Esophagus (tissue), 2 donors: ENCODE measurements at regions not wholly inside any gene's neighbourhood (a gene's known extent, or its start where the extent isn't known, plus 50 kb on each side); places are given as distances from the start of the nearest gene placed in this dataset.

ENCODE experiments used
- H3K27ac ChIP-seq, 2 donors: one replicate each; pipeline ENCODE4 v1.5.1; 2013; ENCODE audit warnings: low read depth in 2 of 2, mild to moderate bottlenecking in 2 of 2, inconsistent platforms in 1 of 2, low read length in 1 of 2, moderate library complexity in 1 of 2
- H3K27me3 ChIP-seq, 2 donors: one replicate each; pipeline ENCODE4 v1.6.1; 2013; ENCODE audit warnings: low read length in 2 of 2, control low read depth in 1 of 2, mild to moderate bottlenecking in 1 of 2; ENCODE audit not compliant: insufficient read depth in 2 of 2, control insufficient read depth in 1 of 2
- H3K36me3 ChIP-seq, 2 donors: one replicate each; pipeline ENCODE4 v1.6.1; 2013; ENCODE audit warnings: low read length in 1 of 2; ENCODE audit not compliant: control insufficient read depth in 2 of 2, insufficient read depth in 2 of 2
- H3K4me1 ChIP-seq, 2 donors: one replicate each; pipeline ENCODE4 v1.6.1; 2013; ENCODE audit warnings: low read length in 1 of 2; ENCODE audit not compliant: control insufficient read depth in 2 of 2, insufficient read depth in 2 of 2
- H3K4me3 ChIP-seq, 2 donors: one replicate each; pipeline ENCODE4 v1.5.1; 2013; ENCODE audit warnings: low read length in 2 of 2, mild to moderate bottlenecking in 2 of 2, low read depth in 1 of 2, moderate library complexity in 1 of 2
- H3K9me3 ChIP-seq, 2 donors: one replicate each; pipeline ENCODE4 v1.6.1; 2013; ENCODE audit warnings: mild to moderate bottlenecking in 2 of 2, low read depth in 1 of 2, low read length in 1 of 2, moderate library complexity in 1 of 2; ENCODE audit not compliant: control insufficient read depth in 2 of 2, insufficient read depth in 1 of 2
- WGBS, 2 donors: extraction: QIAGEN DNeasy Blood & Tissue Kit; methylation state at CpG; one replicate each; pipeline ENCODE4 v1.1.7; 2013; 5-methylcytosine and 5-hydroxymethylcytosine counted together
- donor health status: healthy with polysubstance abuse.
- donor health status: Bipolar disorder and iron deficiency.

- 58 to 62% methylated on average over 15 of the region's 15 CpGs for WGBS, 2 donors
- H3K4me1 ChIP-seq = peaks cover 0 to 3% of the 10 kb centered on the region in 2 donors
- H3K27ac ChIP-seq = no peak overlapping the region
- H3K27me3 ChIP-seq = no peaks in the 10 kb centered on the region
- H3K9me3 ChIP-seq = no peaks in the 10 kb centered on the region
- H3K36me3 ChIP-seq = no peaks in the 10 kb centered on the region
- H3K4me3 ChIP-seq = no peak overlapping the region
Observed at GRCh38 chr11:69972351-69972802, 105.7 kb upstream of the ANO1 start.

- 45 to 69% methylated on average over 4 of the region's 4 CpGs for WGBS, 2 donors
- no peaks in the 10 kb centered on the region for H3K9me3 ChIP-seq
- H3K27ac ChIP-seq = no peak overlapping the region
- H3K36me3 ChIP-seq = no peaks in the 10 kb centered on the region
- no peaks in the 10 kb centered on the region for H3K27me3 ChIP-seq
- H3K4me1 ChIP-seq = peaks cover 0 to 3% of the 10 kb centered on the region in 2 donors
- H3K4me3 ChIP-seq = no peak overlapping the region
Observed at GRCh38 chr11:69974528-69974927, 103.6 kb upstream of the ANO1 start.

- H3K9me3 ChIP-seq = no peaks in the 10 kb centered on the region
- H3K36me3 ChIP-seq = no peaks in the 10 kb centered on the region
- no peaks in the 10 kb centered on the region for H3K27me3 ChIP-seq
- no peaks in the 10 kb centered on the region for H3K4me1 ChIP-seq
- H3K4me3 ChIP-seq = no peak overlapping the region
- WGBS, 2 donors = 92 to 93% methylated on average over 7 of the region's 7 CpGs
- H3K27ac ChIP-seq = no peak overlapping the region
Observed at GRCh38 chr11:69975822-69976221, 102.3 kb upstream of the ANO1 start.

GRCh38 chr11:69976794-69977193, 101.3 kb upstream of the ANO1 start:
- Histone ChIP-seq H3K9me3 (no peaks in the 10 kb centered on the region), H3K36me3 (no peaks in the 10 kb centered on the region), H3K27ac (no peak overlapping the region), H3K27me3 (no peaks in the 10 kb centered on the region), H3K4me3 (no peak overlapping the region), H3K4me1 (no peaks in the 10 kb centered on the region)
- 89% methylated on average over 10 of the region's 10 CpGs for WGBS, 2 donors

- peaks cover 0 to 2% of the 10 kb centered on the region in 2 donors for H3K9me3 ChIP-seq
- no peaks in the 10 kb centered on the region for H3K27me3 ChIP-seq
- H3K36me3 ChIP-seq = no peaks in the 10 kb centered on the region
- no peak overlapping the region for H3K4me3 ChIP-seq
- 75 to 80% methylated on average over 12 of the region's 12 CpGs for WGBS, 2 donors
- H3K4me1 ChIP-seq = no peaks in the 10 kb centered on the region
- no peak overlapping the region for H3K27ac ChIP-seq
Observed at GRCh38 chr11:69977951-69978350, 100.2 kb upstream of the ANO1 start.

GRCh38 chr11:69978841-69979614, 99.1 kb upstream of the ANO1 start:
- Histone ChIP-seq H3K4me3 (no peak overlapping the region), H3K27me3 (no peaks in the 10 kb centered on the region), H3K4me1 (no peaks in the 10 kb centered on the region), H3K9me3 (peaks cover 0 to 3% of the 10 kb centered on the region in 2 donors), H3K36me3 (no peaks in the 10 kb centered on the region), H3K27ac (no peak overlapping the region)
- WGBS, 2 donors = 55 to 60% methylated on average over 10 of the region's 10 CpGs

GRCh38 chr11:69979632-69980031, 98.5 kb upstream of the ANO1 start:
- Histone ChIP-seq H3K27ac (no peak overlapping the region), H3K27me3 (peaks cover 0 to 4% of the 10 kb centered on the region in 2 donors), H3K9me3 (peaks cover 0 to 3% of the 10 kb centered on the region in 2 donors), H3K36me3 (no peaks in the 10 kb centered on the region), H3K4me3 (no peak overlapping the region), H3K4me1 (no peaks in the 10 kb centered on the region)
- 68 to 74% methylated on average over 9 of the region's 9 CpGs for WGBS, 2 donors

- no peak overlapping the region for H3K4me3 ChIP-seq
- no peaks in the 10 kb centered on the region for H3K36me3 ChIP-seq
- peaks cover 6 to 18% of the 10 kb centered on the region in 2 donors for H3K27me3 ChIP-seq
- no peaks in the 10 kb centered on the region for H3K4me1 ChIP-seq
- H3K9me3 ChIP-seq = peaks cover 0 to 3% of the 10 kb centered on the region in 2 donors
- WGBS, 2 donors = 65 to 72% methylated on average over 15 of the region's 15 CpGs
- H3K27ac ChIP-seq = no peak overlapping the region
Observed at GRCh38 chr11:69981119-69981784, 96.9 kb upstream of the ANO1 start.

GRCh38 chr11:69982690-69983570, 95.2 kb upstream of the ANO1 start:
- H3K36me3 ChIP-seq = no peaks in the 10 kb centered on the region
- no peak overlapping the region for H3K4me3 ChIP-seq
- peaks cover 6 to 18% of the 10 kb centered on the region in 2 donors for H3K27me3 ChIP-seq
- H3K4me1 ChIP-seq = no peaks in the 10 kb centered on the region
- WGBS, 2 donors = 80 to 82% methylated on average over 20 of the region's 20 CpGs
- peaks cover 0 to 3% of the 10 kb centered on the region in 2 donors for H3K9me3 ChIP-seq
- no peak overlapping the region for H3K27ac ChIP-seq
